NCI-H2081 (cell line): ENCODE measurements at regions not wholly inside any gene's neighbourhood (a gene's known extent, or its start where the extent isn't known, plus 50 kb on each side); places are given as distances from the start of the nearest gene placed in this dataset.

Experiments used
- DNase-seq, 2 experiments: peaks; one replicate each; lab custom pipeline; 2025; lab: John Stamatoyannopoulos, UW

GRCh38 chr6:113406048-113406695, 451.0 kb upstream of the MARCKS start:
- DNase-seq = no peak

- DNase-seq = no peak
Observed at GRCh38 chr6:113411011-113411410, 446.1 kb upstream of the MARCKS start.

- no peak for DNase-seq
Observed at GRCh38 chr6:113412589-113413357, 444.4 kb upstream of the MARCKS start.

DNA sequence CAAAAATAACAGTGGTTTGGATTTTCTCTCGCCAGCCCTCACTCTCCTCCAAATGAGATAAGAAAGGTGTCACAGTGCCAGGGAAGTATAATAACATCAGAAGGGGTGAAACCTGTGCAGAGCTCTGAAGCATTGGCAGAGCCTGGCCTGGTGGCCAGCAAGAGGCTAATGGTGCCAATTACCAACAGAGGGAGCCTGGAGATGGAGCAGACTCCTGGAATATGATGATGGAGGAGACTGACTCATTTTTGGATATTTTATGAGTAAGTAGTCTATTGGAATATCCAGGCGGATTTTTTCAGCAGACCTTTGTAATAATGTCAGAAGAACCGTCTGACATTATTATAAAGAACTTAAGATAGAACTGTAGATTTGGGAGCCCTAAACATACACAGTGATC, 442.6 kb upstream of the MARCKS start:
- peak in 1 of 2 experiments; percentile 22 for DNase-seq

DNA sequence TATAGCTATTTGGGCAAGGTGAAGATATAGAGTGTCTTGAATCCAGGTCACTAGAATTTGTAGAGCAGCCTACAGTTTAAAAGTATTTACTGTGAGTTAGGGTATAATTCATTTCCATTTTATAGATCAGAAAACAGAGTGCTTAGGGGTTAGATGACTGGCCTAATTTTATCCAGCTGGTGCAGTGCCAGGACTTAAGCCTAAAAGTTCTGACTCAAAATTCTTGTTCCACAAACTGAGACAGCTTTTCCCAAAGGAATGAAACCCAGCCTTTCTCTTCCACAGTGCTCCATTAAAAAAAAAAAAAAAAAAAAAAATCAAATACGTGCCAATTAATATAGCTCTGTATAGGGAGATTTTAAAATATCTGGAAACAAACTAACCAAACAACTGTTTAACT, 441.0 kb upstream of the MARCKS start:
- no peak for DNase-seq

DNA sequence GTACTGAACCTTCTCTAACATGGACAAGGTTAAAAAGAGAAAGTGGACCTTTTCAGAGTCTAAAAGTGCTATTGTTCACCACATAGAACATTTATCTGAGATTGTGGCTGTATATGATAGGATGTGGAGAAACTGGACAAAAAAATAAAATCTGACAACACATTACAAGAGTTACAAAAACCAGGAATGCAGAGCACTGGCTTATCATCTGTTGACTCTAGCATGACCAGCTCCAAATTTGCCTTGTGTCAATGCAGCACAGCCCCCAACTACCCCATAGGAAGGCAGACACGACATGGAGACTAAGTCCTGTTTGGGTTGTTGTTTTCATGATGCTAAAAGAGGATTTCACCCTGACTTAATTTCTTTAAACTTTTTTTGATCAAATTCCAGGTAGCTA, 436.9 kb upstream of the MARCKS start:
- no peak for DNase-seq

- DNase-seq = no peak
Observed at GRCh38 chr6:113421997-113422396, 435.1 kb upstream of the MARCKS start.

GRCh38 chr6:113423956-113424355, 433.2 kb upstream of the MARCKS start:
- DNase-seq = no peak

DNA sequence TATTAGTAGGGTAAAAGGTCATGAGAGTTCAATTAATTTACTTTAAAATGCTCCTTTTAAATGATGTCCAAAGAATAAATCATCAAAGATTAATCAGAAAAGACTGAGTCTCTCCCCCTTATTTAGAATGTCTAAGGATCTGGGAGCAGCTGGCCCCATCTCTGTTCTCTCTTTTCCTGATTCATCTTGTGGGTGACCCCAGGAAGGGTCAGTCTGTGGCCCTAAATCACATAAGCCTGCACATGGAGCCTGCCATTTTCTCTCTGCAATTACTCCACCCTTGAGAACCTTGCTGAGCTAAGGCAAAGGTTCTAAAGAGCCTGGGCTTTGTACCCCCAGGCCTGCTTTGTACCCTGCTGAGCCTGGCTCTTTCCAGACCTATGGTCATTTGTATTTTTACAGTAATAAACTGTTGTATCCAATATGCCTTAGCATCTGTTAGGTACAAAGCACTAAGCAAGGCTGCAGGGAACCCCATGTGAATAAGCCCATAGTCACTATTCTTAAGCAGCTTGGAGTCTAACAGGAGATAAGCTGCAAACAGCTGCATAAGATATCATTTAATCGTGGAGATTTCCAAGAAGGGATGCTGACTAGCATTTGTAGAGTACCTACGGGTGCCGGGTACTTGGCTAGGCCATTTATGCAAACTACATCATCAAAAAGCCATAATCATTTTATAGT, 431.0 kb upstream of the MARCKS start:
- no peak for DNase-seq

GRCh38 chr6:113427617-113428016, 429.5 kb upstream of the MARCKS start:
- no peak for DNase-seq

GRCh38 chr6:113428702-113429101, 428.4 kb upstream of the MARCKS start:
- DNase-seq = no peak

DNA sequence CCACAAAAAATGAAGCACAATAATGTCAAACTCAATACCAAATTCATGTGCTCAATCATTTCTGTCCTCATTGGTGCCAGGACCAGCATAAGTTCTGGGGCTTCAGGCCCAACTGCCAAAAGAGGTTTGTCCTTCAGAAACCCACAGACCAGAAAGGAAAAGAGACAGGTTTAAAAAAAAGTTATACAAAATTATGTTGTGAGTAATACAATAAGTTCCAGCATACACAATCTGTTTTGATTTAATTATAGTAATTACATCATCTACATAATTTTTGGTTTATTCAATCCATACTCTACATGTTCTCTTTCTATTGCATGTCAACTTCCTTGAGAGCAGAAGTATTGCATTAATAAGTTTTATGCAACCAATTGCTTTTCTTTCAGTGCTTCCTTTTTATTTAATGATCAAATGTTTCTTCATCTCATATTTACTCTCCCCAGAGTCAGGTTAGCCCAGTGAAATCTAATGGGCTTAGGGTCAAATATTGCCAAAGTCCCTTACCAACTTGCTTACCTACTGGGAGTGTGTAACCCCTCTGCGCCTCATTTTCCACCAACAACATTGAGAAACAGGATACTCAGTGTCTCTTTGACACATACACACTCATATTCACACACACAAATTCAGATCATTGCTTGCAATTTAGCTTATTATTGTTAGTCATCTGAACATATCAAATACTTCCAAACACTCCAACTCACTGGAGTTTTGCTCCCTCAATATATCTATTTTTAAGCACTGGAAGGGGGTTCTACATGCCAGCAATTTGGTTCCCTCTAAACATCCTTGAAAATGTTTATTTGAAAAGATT, 424.4 kb upstream of the MARCKS start:
- DNase-seq = no peak

GRCh38 chr6:113433335-113433991, 423.7 kb upstream of the MARCKS start:
- DNase-seq = no peak

DNA sequence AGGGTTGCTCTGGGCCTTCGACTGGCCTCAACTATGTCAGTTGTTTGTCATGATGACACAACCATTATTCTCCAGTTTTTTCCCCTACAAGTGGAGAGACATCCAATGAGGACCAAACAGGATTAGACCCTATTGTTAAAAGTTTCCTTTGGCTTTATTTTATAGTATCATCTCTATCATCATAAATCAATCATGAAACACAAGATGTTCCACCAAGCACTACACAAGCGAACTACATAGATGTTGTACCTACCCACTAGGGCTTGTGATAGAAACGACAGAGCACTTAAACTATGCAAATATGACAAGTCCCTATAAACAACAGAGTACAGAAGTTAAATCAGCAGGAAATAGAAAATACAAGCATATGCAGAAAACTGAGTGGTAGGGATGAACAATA, 422.5 kb upstream of the MARCKS start:
- no peak for DNase-seq

DNA sequence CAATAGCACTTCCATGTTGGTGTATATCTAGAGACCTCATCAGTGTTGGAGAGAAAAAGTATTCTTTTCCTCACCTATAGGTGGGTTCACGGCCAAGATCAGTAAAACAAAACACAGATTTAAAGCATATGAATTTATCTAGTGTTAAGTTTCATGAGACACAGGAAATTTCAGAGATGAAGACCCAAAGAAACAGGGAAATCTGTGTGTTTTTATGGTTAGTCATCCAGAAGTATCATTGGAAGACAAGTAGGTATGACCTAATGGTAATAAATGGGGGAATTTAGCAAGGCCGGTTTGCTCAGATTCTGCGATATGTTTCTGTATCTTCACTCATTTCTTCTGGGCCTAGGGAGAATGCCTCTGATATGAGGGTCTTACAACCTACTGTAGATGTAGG, 419.6 kb upstream of the MARCKS start:
- DNase-seq = no peak

- no peak for DNase-seq
Observed at GRCh38 chr6:113439866-113440265, 417.3 kb upstream of the MARCKS start.

- DNase-seq = peak; percentile 60 to 75
Observed at GRCh38 chr6:113442040-113442439, 415.1 kb upstream of the MARCKS start.

- no peak for DNase-seq
Observed at GRCh38 chr6:113445201-113445600, 411.9 kb upstream of the MARCKS start.

- no peak for DNase-seq
Observed at GRCh38 chr6:113447088-113447831, 409.9 kb upstream of the MARCKS start.

- DNase-seq = no peak
Observed at GRCh38 chr6:113449051-113449450, 408.1 kb upstream of the MARCKS start.

DNA sequence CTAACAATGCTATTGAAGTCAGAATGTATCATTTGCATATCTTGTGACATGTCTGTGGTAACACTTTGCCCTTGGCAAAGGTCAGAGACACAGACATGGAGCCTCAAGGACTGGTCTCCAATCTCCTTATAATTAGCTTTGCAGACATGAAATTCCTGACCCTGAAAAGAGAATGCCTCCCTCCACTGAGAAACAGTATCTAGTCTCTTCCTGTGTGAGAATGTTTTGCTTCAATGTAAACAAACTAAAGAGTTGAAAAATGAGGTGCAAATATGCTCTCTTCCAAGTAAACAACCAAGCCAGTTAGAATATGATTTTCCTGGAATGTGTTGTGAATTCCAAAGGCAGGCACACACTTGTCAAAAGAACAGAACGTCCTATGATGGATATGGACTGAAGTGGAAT, 407.1 kb upstream of the MARCKS start:
- DNase-seq = no peak
